ENCODE measurements at regions not wholly inside any gene's neighbourhood (a gene's known extent, or its start where the extent isn't known, plus 50 kb on each side); places are given as distances from the start of the nearest gene placed in this dataset.
A peak's percentile ranks its signal among the peaks of the same experiment; 100 is the strongest.
"Not testable (repeated sequence)": the region's sequence is repeated elsewhere in the genome, so short reads cannot be mapped to it uniquely, and the experiment has no call there.

GRCh38 chr12:46487567-46488131 is 115.1 kb upstream of the SLC38A2 start:
- DNase-seq = no peak

- no peak for DNase-seq
Measured at GRCh38 chr12:46486588-46486987, 114.0 kb upstream of the SLC38A2 start.

GRCh38 chr12:46485853-46486252 is 113.3 kb upstream of the SLC38A2 start:
- no peak for DNase-seq

- no peak for DNase-seq
Measured at GRCh38 chr12:46484396-46485061, 112.0 kb upstream of the SLC38A2 start.

GRCh38 chr12:46483572-46484395 is 111.2 kb upstream of the SLC38A2 start:
- peak in 1 of 6 experiments; percentile 1 for DNase-seq

- DNase-seq = no peak
Measured at GRCh38 chr12:46480724-46481123, 108.2 kb upstream of the SLC38A2 start.

GRCh38 chr12:46480316-46480715 is 107.7 kb upstream of the SLC38A2 start:
- DNase-seq = no peak

GRCh38 chr12:46478123-46478522 is 105.5 kb upstream of the SLC38A2 start:
- no peak for DNase-seq

- DNase-seq = no peak
Measured at GRCh38 chr12:46477541-46477940, 105.0 kb upstream of the SLC38A2 start.

- DNase-seq = no peak
Measured at GRCh38 chr12:46475972-46476645, 103.5 kb upstream of the SLC38A2 start.

GRCh38 chr12:46474385-46474784 is 101.8 kb upstream of the SLC38A2 start:
- DNase-seq = not testable (repeated sequence)

- no peak for DNase-seq
Measured at GRCh38 chr12:46473634-46474329, 101.2 kb upstream of the SLC38A2 start.

- no peak for DNase-seq
Measured at GRCh38 chr12:46472893-46473633, 100.5 kb upstream of the SLC38A2 start.

GRCh38 chr12:46472144-46472705 is 99.7 kb upstream of the SLC38A2 start:
- DNase-seq = no peak

- no peak for DNase-seq
Measured at GRCh38 chr12:46471404-46471803, 98.8 kb upstream of the SLC38A2 start.

GRCh38 chr12:46470975-46471374 is 98.4 kb upstream of the SLC38A2 start:
- no peak for DNase-seq

- DNase-seq = peak in 1 of 6 experiments; percentile 3
Measured at GRCh38 chr12:46470036-46470627, 97.6 kb upstream of the SLC38A2 start.

- no peak for DNase-seq
Measured at GRCh38 chr12:46468813-46469212, 96.2 kb upstream of the SLC38A2 start.

GRCh38 chr12:46468160-46468559 is 95.6 kb upstream of the SLC38A2 start:
- no peak for DNase-seq

GRCh38 chr12:46465307-46465706 is 92.7 kb upstream of the SLC38A2 start:
- DNase-seq = no peak

GRCh38 chr12:46464863-46465262 is 92.3 kb upstream of the SLC38A2 start:
- DNase-seq = no peak
